ENCODE measurements at regions not wholly inside any gene's neighbourhood (a gene's known extent, or its start where the extent isn't known, plus 50 kb on each side); places are given as distances from the start of the nearest gene placed in this dataset.
"Not testable (repeated sequence)": the region's sequence is repeated elsewhere in the genome, so short reads cannot be mapped to it uniquely, and the experiment has no call there.

DNA sequence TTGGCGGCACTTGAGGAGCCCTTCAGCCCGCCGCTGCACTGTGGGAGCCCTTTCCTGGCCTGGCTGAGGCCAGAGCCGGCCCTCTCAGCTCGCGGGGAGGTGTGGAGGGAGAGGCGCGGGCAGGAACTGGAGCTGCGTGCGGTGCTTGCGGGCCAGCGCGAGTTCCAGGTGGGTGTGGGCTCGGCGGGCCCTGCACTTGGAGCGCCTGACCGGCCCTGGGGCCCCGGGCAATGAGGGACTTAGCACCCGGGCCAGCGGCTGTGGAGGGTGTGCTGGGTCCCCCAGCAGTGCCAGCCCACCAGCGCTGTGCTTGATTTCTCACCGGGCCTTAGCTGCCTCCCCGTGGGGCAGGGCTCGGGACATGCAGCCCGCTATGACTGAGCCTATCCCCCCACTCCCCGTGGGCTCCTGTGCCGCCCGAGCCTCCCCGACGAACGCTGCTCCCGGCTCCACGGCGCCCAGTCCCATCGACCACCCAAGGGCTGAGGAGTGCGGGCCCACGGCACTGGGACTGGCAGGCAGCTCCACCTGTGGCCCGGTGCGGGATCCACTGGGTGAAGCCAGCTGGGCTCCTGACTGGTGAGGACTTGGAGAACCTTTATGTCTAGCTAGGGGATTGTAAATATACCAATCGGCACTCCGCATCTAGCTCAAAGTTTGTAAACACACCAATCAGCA lies 167.6 kb downstream of the SOX4 start:
- dilution Hi-C loops (cut with MboI; ENCODE audit: extremely low pct_ligation_motif_present, low sequenced_read_pairs); H4K20me1 ChIP-seq (ENCODE audit: control insufficient read depth, extremely low read depth, insufficient read depth, low read length); FAIRE-seq; H2AFZ ChIP-seq (ENCODE audit: control insufficient read depth, low read length); H3K4me2 ChIP-seq (ENCODE audit: control insufficient read depth, extremely low read depth, insufficient read depth, low read depth, low read length); H3K9me3 ChIP-seq (ENCODE audit: control insufficient read depth, low read depth, low read length); DNase-seq (ENCODE audit: low read depth, low spot score); H3K4me1 ChIP-seq (ENCODE audit: control insufficient read depth, extremely low read depth, insufficient read depth, low read length); H3K27me3 ChIP-seq (ENCODE audit: control insufficient read depth, extremely low read depth, insufficient read depth, low read length); H3K36me3 ChIP-seq (ENCODE audit: control insufficient read depth in 2 of 2, extremely low read depth in 1 of 2, insufficient read depth in 2 of 2, low read length in 2 of 2); H3K4me3 ChIP-seq (ENCODE audit: control insufficient read depth in 2 of 3, extremely low read depth in 1 of 3, insufficient read depth in 2 of 3, low read depth in 1 of 3, low read length in 3 of 3); H3K9ac ChIP-seq (ENCODE audit: control insufficient read depth, extremely low read depth, insufficient read depth, low read length); H3K9me1 ChIP-seq (ENCODE audit: control insufficient read depth, extremely low read depth, insufficient read depth, low read length); H3K27ac ChIP-seq (ENCODE audit: control insufficient read depth, insufficient read depth, low read length); H3K79me2 ChIP-seq (ENCODE audit: control insufficient read depth, insufficient read depth, low read length): not testable (repeated sequence)

DNA sequence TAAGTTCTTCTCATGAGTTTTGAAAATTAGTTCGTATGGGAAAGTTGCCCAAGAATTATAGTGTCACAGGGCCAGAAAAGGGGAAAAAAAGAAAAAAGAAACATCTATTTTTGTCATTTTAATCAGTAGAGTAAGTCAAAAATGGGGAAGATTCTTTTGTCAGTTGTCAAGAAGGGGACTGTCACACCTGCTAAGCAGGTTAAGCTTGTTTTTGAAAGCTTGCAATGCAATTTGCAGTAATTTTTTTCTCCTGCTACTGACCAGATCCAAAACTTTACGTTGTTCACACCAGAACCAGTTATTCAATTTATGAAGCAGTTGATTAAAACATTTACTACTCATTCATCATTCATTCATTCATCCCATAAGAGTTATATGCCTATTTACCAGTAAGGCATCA lies 171.4 kb downstream of the SOX4 start:
- Histone ChIP-seq H3K4me2 (ENCODE audit: control insufficient read depth, extremely low read depth, insufficient read depth, low read depth, low read length) (no peak overlapping the region), H3K36me3 (ENCODE audit: control insufficient read depth in 2 of 2, extremely low read depth in 1 of 2, insufficient read depth in 2 of 2, low read length in 2 of 2) (no peaks in the 10 kb centered on the region), H3K9me1 (ENCODE audit: control insufficient read depth, extremely low read depth, insufficient read depth, low read length) (no peaks in the 10 kb centered on the region), H3K4me3 (ENCODE audit: control insufficient read depth in 2 of 3, extremely low read depth in 1 of 3, insufficient read depth in 2 of 3, low read depth in 1 of 3, low read length in 3 of 3) (no peak overlapping the region), H3K4me1 (ENCODE audit: control insufficient read depth, extremely low read depth, insufficient read depth, low read length) (peaks cover 17% of the 10 kb centered on the region), H3K27ac (ENCODE audit: control insufficient read depth, insufficient read depth, low read length) (no peak overlapping the region), H3K79me2 (ENCODE audit: control insufficient read depth, insufficient read depth, low read length) (no peaks in the 10 kb centered on the region), H2AFZ (ENCODE audit: control insufficient read depth, low read length) (no peak overlapping the region), H3K9me3 (ENCODE audit: control insufficient read depth, low read depth, low read length) (no peaks in the 10 kb centered on the region), H3K27me3 (ENCODE audit: control insufficient read depth, extremely low read depth, insufficient read depth, low read length) (no peaks in the 10 kb centered on the region), H3K9ac (ENCODE audit: control insufficient read depth, extremely low read depth, insufficient read depth, low read length) (no peak overlapping the region), H4K20me1 (ENCODE audit: control insufficient read depth, extremely low read depth, insufficient read depth, low read length) (no peaks in the 10 kb centered on the region)
- TF ChIP-seq, protein P1, sequence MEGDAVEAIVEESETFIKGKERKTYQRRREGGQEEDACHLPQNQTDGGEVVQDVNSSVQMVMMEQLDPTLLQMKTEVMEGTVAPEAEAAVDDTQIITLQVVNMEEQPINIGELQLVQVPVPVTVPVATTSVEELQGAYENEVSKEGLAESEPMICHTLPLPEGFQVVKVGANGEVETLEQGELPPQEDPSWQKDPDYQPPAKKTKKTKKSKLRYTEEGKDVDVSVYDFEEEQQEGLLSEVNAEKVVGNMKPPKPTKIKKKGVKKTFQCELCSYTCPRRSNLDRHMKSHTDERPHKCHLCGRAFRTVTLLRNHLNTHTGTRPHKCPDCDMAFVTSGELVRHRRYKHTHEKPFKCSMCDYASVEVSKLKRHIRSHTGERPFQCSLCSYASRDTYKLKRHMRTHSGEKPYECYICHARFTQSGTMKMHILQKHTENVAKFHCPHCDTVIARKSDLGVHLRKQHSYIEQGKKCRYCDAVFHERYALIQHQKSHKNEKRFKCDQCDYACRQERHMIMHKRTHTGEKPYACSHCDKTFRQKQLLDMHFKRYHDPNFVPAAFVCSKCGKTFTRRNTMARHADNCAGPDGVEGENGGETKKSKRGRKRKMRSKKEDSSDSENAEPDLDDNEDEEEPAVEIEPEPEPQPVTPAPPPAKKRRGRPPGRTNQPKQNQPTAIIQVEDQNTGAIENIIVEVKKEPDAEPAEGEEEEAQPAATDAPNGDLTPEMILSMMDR (optimal IDR thresholded peaks at IDR 0.05 in 1 of 3, IDR thresholded peaks at IDR 0.05 in 1 of 3, conservative IDR thresholded peaks at IDR 0.05 in 1 of 3; ENCODE audit: extremely low read depth in 1 of 3, insufficient read depth in 2 of 3, low read length in 3 of 3): no peak
- no peak for TF ChIP-seq EZH2 (IDR thresholded peaks at IDR 0.05; ENCODE audit: low read length)
- dilution Hi-C loops (cut with MboI; ENCODE audit: extremely low pct_ligation_motif_present, low sequenced_read_pairs): no loop called here
- DNase-seq (ENCODE audit: low read depth, low spot score): no peak
- FAIRE-seq: no peak

Data from keratinocyte (primary cell).